Calu3 (cell line): ENCODE measurements at regions not wholly inside any gene's neighbourhood (a gene's known extent, or its start where the extent isn't known, plus 50 kb on each side); places are given as distances from the start of the nearest gene placed in this dataset.

ENCODE experiments used
- BruUV-seq: library from RNA; stranded (reverse); fragments of 400-500 nt; replicated peaks from 2 replicates; lab custom pipeline; 2021; lab: Mats Ljungman, UMichigan
- CTCF ChIA-PET: fragments of 300-600 bp; sonication (Branson Sonifier 250); formaldehyde crosslinking; loops from one replicate; lab custom pipeline; 2022; ENCODE audit warnings: antibody characterized with exemption; lab: Charles Lee
- DNase-seq: peaks from one replicate; pipeline ENCODE4 v3.0.0; 2022
- H3K27ac Mint-ChIP-seq: one replicate; pipeline ENCODE4 v1.8.0; 2022; ENCODE audit warnings: mixed read lengths; ENCODE audit not compliant: unreplicated experiment
- H3K27me3 Mint-ChIP-seq: one replicate; pipeline ENCODE4 v1.8.0; 2022; ENCODE audit warnings: mixed read lengths; ENCODE audit not compliant: unreplicated experiment
- H3K36me3 Mint-ChIP-seq: one replicate; pipeline ENCODE4 v1.8.0; 2022; ENCODE audit warnings: mild to moderate bottlenecking, moderate library complexity, mixed read lengths; ENCODE audit not compliant: insufficient read depth, unreplicated experiment
- H3K4me1 Mint-ChIP-seq: one replicate; pipeline ENCODE4 v1.8.0; 2022; ENCODE audit warnings: mild to moderate bottlenecking, low read depth, mixed read lengths; ENCODE audit not compliant: unreplicated experiment
- H3K4me3 Mint-ChIP-seq: one replicate; pipeline ENCODE4 v1.8.0; 2022; ENCODE audit warnings: mild to moderate bottlenecking, low read depth, moderate library complexity, mixed read lengths; ENCODE audit not compliant: unreplicated experiment
- H3K9me3 Mint-ChIP-seq: one replicate; pipeline ENCODE4 v1.8.0; 2022; ENCODE audit warnings: low read depth, mixed read lengths; ENCODE audit not compliant: unreplicated experiment
- CTCF ChIP-seq: fragments of 200-600 bp; IDR thresholded peaks from one replicate; pipeline ENCODE4 v1.8.0; 2022; ENCODE audit warnings: antibody characterized with exemption; ENCODE audit not compliant: unreplicated experiment
- intact Hi-C: fragments of 100-400 bp; cut with micrococcal nuclease; formaldehyde crosslinking; loops from one replicate; pipeline ENCODE4 v1.10.0; 2022; ENCODE audit not compliant: unreplicated experiment

- H3K36me3 Mint-ChIP-seq: no peaks in the 10 kb centered on the region
- H3K9me3 Mint-ChIP-seq: no peaks in the 10 kb centered on the region
- H3K4me1 Mint-ChIP-seq: no peaks in the 10 kb centered on the region
- no TSS peak for BruUV-seq
- no peak for TF ChIP-seq CTCF
- CTCF ChIA-PET: no interaction called here
- H3K27me3 Mint-ChIP-seq: no peaks in the 10 kb centered on the region
- H3K27ac Mint-ChIP-seq: no peak overlapping the region
- H3K4me3 Mint-ChIP-seq: no peak overlapping the region
- no peak for DNase-seq
- intact Hi-C loops: no loop called here
Observed at GRCh38 chr18:61203151-61203550, 130.1 kb upstream of the CDH20 start.

- intact Hi-C loops: no loop called here
- no peaks in the 10 kb centered on the region for H3K9me3 Mint-ChIP-seq
- no peak overlapping the region for H3K4me3 Mint-ChIP-seq
- no peaks in the 10 kb centered on the region for H3K36me3 Mint-ChIP-seq
- no peak for TF ChIP-seq CTCF
- CTCF ChIA-PET: no interaction called here
- DNase-seq: no peak
- H3K4me1 Mint-ChIP-seq: no peaks in the 10 kb centered on the region
- H3K27ac Mint-ChIP-seq: no peak overlapping the region
- BruUV-seq: no TSS peak
- H3K27me3 Mint-ChIP-seq: no peaks in the 10 kb centered on the region
Observed at GRCh38 chr18:61209801-61210200, 123.4 kb upstream of the CDH20 start.

GRCh38 chr18:61216051-61216450 is 117.2 kb upstream of the CDH20 start:
- intact Hi-C loops: no loop called here
- no peaks in the 10 kb centered on the region for H3K4me1 Mint-ChIP-seq
- CTCF ChIA-PET: no interaction called here
- H3K27me3 Mint-ChIP-seq: no peaks in the 10 kb centered on the region
- no peak for TF ChIP-seq CTCF
- no peaks in the 10 kb centered on the region for H3K9me3 Mint-ChIP-seq
- BruUV-seq: no TSS peak
- no peak for DNase-seq
- H3K36me3 Mint-ChIP-seq: no peaks in the 10 kb centered on the region
- H3K4me3 Mint-ChIP-seq: no peak overlapping the region
- no peak overlapping the region for H3K27ac Mint-ChIP-seq

- TF ChIP-seq CTCF: no peak
- no peak overlapping the region for H3K4me3 Mint-ChIP-seq
- H3K27me3 Mint-ChIP-seq: peaks cover 29% of the 10 kb centered on the region
- H3K4me1 Mint-ChIP-seq: no peaks in the 10 kb centered on the region
- H3K9me3 Mint-ChIP-seq: peaks cover 10% of the 10 kb centered on the region
- intact Hi-C loops: no loop called here
- H3K36me3 Mint-ChIP-seq: no peaks in the 10 kb centered on the region
- DNase-seq: no peak
- no TSS peak for BruUV-seq
- no peak overlapping the region for H3K27ac Mint-ChIP-seq
- CTCF ChIA-PET: no interaction called here
Observed at GRCh38 chr18:61222206-61222605, 111.0 kb upstream of the CDH20 start.
